Sigmoid colon (tissue), 6 donors: ENCODE measurements at regions not wholly inside any gene's neighbourhood (a gene's known extent, or its start where the extent isn't known, plus 50 kb on each side); places are given as distances from the start of the nearest gene placed in this dataset.
A peak's percentile ranks its signal among the peaks of the same experiment; 100 is the strongest.

Source experiments
- DNase-seq: peaks from one replicate; pipeline ENCODE4 v3.0.0-alpha.2; 2019
- H3K27ac ChIP-seq, 4 donors: fragments of 200-600 bp; sonication (generic); one replicate each; pipeline ENCODE4 v1.5.1; 2016 to 2019; ENCODE audit warnings: mild to moderate bottlenecking in 1 of 4
- H3K27me3 ChIP-seq, 3 donors: fragments of 200-600 bp; sonication (generic); one replicate each; pipeline ENCODE4 v1.5.1; 2019; ENCODE audit warnings: mild to moderate bottlenecking in 1 of 3
- H3K36me3 ChIP-seq, 4 donors: fragments of 200-600 bp; sonication (generic); one replicate each; pipeline ENCODE4 v1.5.1; 2016 to 2019
- H3K4me1 ChIP-seq, 4 donors: fragments of 200-600 bp; sonication (generic); one replicate each; pipeline ENCODE4 v1.5.1; 2017 to 2019
- H3K4me3 ChIP-seq, 4 donors: fragments of 200-600 bp; sonication (generic); one replicate each; pipeline ENCODE4 v1.5.1; 2017 to 2019; ENCODE audit warnings: mild to moderate bottlenecking in 2 of 4, moderate library complexity in 1 of 4
- H3K9me3 ChIP-seq, 4 donors: fragments of 200-600 bp in 3 of 4; sonication (generic) in 3 of 4; one replicate each; pipeline versions ENCODE4 v1.5.1 to v1.6.1; 2013 to 2019
- EP300 ChIP-seq, 4 donors: sonication (generic); formaldehyde crosslinking; IDR thresholded peaks; one replicate each; pipeline ENCODE4 v1.6.1; 2017; ENCODE audit warnings: antibody characterized with exemption in 4 of 4
- POLR2A ChIP-seq, 2 donors: fragments of 450-650 bp; IDR thresholded peaks; one replicate each; pipeline ENCODE4 v1.6.1; 2016; ENCODE audit warnings: antibody characterized with exemption in 2 of 2, mild to moderate bottlenecking in 2 of 2, moderate library complexity in 2 of 2
- POLR2AphosphoS5 ChIP-seq, 4 donors: sonication (generic); formaldehyde crosslinking; IDR thresholded peaks; one replicate each; pipeline ENCODE4 v1.6.1; 2017; ENCODE audit warnings: antibody characterized with exemption in 4 of 4
- WGBS, 2 donors: extraction: QIAGEN DNeasy Blood & Tissue Kit; methylation state at CpG; one replicate each; pipeline ENCODE4 v1.1.7; 2013; 5-methylcytosine and 5-hydroxymethylcytosine counted together
- intact Hi-C: fragments of 100-400 bp; cut with DNase I; formaldehyde crosslinking; loops from one replicate; pipeline ENCODE4 v1.15.1; 2023
- TF ChIP-seq, protein P1 (sequence below), 4 experiments: fragments of 450-650 bp in 3 of 4; fragments of 200-600 bp in 1 of 4; IDR thresholded peaks; one replicate each; pipeline ENCODE4 v1.5.1; 2016 to 2019; ENCODE audit warnings: antibody characterized with exemption in 4 of 4, mild to moderate bottlenecking in 3 of 4, moderate library complexity in 2 of 4
- donor health status: healthy with polysubstance abuse.
- donor health status: healthy.

GRCh38 chr7:26480156-26480555 lies 188.5 kb downstream of the SNX10 start:
- WGBS, 2 donors = 73 to 89% methylated on average over 9 of the region's 9 CpGs
- intact Hi-C loops = no loop called here
- H3K36me3 ChIP-seq = no peaks in the 10 kb centered on the region
- H3K27me3 ChIP-seq = no peaks in the 10 kb centered on the region
- no peak for DNase-seq
- TF ChIP-seq EP300 (IDR thresholded peaks at IDR 0.05) (no peak), POLR2AphosphoS5 (IDR thresholded peaks at IDR 0.05) (no peak), POLR2A (IDR thresholded peaks at IDR 0.05) (no peak)
- TF ChIP-seq, protein P1, sequence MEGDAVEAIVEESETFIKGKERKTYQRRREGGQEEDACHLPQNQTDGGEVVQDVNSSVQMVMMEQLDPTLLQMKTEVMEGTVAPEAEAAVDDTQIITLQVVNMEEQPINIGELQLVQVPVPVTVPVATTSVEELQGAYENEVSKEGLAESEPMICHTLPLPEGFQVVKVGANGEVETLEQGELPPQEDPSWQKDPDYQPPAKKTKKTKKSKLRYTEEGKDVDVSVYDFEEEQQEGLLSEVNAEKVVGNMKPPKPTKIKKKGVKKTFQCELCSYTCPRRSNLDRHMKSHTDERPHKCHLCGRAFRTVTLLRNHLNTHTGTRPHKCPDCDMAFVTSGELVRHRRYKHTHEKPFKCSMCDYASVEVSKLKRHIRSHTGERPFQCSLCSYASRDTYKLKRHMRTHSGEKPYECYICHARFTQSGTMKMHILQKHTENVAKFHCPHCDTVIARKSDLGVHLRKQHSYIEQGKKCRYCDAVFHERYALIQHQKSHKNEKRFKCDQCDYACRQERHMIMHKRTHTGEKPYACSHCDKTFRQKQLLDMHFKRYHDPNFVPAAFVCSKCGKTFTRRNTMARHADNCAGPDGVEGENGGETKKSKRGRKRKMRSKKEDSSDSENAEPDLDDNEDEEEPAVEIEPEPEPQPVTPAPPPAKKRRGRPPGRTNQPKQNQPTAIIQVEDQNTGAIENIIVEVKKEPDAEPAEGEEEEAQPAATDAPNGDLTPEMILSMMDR (IDR thresholded peaks at IDR 0.05) = no peak
- H3K4me3 ChIP-seq = no peak overlapping the region
- no peak overlapping the region for H3K27ac ChIP-seq
- no peaks in the 10 kb centered on the region for H3K9me3 ChIP-seq
- H3K4me1 ChIP-seq = peaks cover 0 to 6% (median 4%) of the 10 kb centered on the region in 4 donors

GRCh38 chr7:26482927-26483326 lies 191.3 kb downstream of the SNX10 start:
- no peak overlapping the region for H3K27ac ChIP-seq
- no peak for DNase-seq
- intact Hi-C loops = no loop called here
- no peaks in the 10 kb centered on the region for H3K27me3 ChIP-seq
- TF ChIP-seq POLR2AphosphoS5 (IDR thresholded peaks at IDR 0.05) (no peak), POLR2A (IDR thresholded peaks at IDR 0.05) (no peak), EP300 (IDR thresholded peaks at IDR 0.05) (no peak)
- TF ChIP-seq, protein P1 (IDR thresholded peaks at IDR 0.05) = no peak
- H3K4me1 ChIP-seq = peaks cover 0 to 14% (median 10%) of the 10 kb centered on the region in 4 donors
- no peaks in the 10 kb centered on the region for H3K36me3 ChIP-seq
- WGBS, 2 donors = 79 to 83% methylated on average over 3 of the region's 3 CpGs
- H3K4me3 ChIP-seq = no peak overlapping the region
- H3K9me3 ChIP-seq = no peaks in the 10 kb centered on the region

- H3K27ac ChIP-seq = no peak overlapping the region
Measured at GRCh38 chr7:26483843-26484242, 192.2 kb downstream of the SNX10 start.

DNA sequence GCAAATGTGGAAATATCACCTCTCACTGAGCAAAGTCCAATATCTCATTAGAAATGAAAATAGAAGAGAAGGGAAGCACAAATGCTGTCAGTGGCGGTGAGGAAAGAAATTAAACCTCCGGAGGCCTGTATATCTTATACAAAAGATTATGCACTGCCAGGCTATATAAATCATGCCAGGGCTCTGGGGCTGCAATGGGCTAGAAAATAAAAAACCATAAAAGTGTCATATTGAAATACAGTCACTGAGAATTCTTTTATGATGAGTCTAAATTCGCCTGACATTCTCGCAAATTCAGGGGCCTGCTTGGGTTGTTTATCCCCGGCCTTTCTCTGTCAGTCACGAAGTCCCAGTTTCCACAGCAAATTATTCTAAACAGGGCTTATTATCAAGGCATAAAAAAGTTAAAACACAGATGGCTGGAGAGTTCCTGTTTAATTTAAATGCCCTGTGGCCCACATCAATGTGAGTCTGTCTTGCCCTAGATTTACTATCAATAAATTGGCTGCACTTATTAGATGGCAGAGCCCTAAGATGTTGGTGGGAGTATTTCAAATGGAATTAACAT lies 193.8 kb downstream of the SNX10 start:
- H3K27ac ChIP-seq = no peak overlapping the region
- peaks cover 0 to 14% (median 10%) of the 10 kb centered on the region in 4 donors for H3K4me1 ChIP-seq
- WGBS, 2 donors = 21 to 42% methylated on average over 6 of the region's 6 CpGs
- no peak for DNase-seq
- H3K4me3 ChIP-seq = no peak overlapping the region
- H3K9me3 ChIP-seq = no peaks in the 10 kb centered on the region
- peak in 3 of 4 donors; percentile 25 to 72 (median 67) for TF ChIP-seq POLR2AphosphoS5 (IDR thresholded peaks at IDR 0.05)
- TF ChIP-seq, protein P1 (IDR thresholded peaks at IDR 0.05) = no peak
- intact Hi-C loops = no loop called here
- no peaks in the 10 kb centered on the region for H3K27me3 ChIP-seq
- H3K36me3 ChIP-seq = no peaks in the 10 kb centered on the region

More at GRCh38 chr7:26483843-26484242, 192.2 kb downstream of the SNX10 start:
- no peak for TF ChIP-seq POLR2AphosphoS5 (IDR thresholded peaks at IDR 0.05)
- no peak for TF ChIP-seq POLR2A (IDR thresholded peaks at IDR 0.05)
- TF ChIP-seq EP300 (IDR thresholded peaks at IDR 0.05) = no peak
- TF ChIP-seq, protein P1 (IDR thresholded peaks at IDR 0.05) = no peak
- 80 to 88% methylated on average over 5 of the region's 5 CpGs for WGBS, 2 donors
- Histone ChIP-seq H3K4me1 (peaks cover 0 to 14% (median 10%) of the 10 kb centered on the region in 4 donors), H3K36me3 (no peaks in the 10 kb centered on the region), H3K27me3 (no peaks in the 10 kb centered on the region), H3K9me3 (no peaks in the 10 kb centered on the region), H3K4me3 (no peak overlapping the region)
- DNase-seq = no peak
- intact Hi-C loops = no loop called here

GRCh38 chr7:26486153-26486552 lies 194.5 kb downstream of the SNX10 start:
- DNase-seq = no peak
- H3K27ac ChIP-seq = no peak overlapping the region
- no peak overlapping the region for H3K4me3 ChIP-seq
- TF ChIP-seq EP300 (IDR thresholded peaks at IDR 0.05) (no peak), POLR2AphosphoS5 (IDR thresholded peaks at IDR 0.05) (no peak), POLR2A (IDR thresholded peaks at IDR 0.05) (no peak)
- TF ChIP-seq, protein P1 (IDR thresholded peaks at IDR 0.05) = no peak
- no peaks in the 10 kb centered on the region for H3K9me3 ChIP-seq
- H3K36me3 ChIP-seq = no peaks in the 10 kb centered on the region
- intact Hi-C loops = no loop called here
- peaks cover 0 to 14% (median 10%) of the 10 kb centered on the region in 4 donors for H3K4me1 ChIP-seq
- WGBS, 2 donors = 95% methylated on average over 8 of the region's 8 CpGs
- H3K27me3 ChIP-seq = no peaks in the 10 kb centered on the region
